H1 (cell line): ENCODE measurements at regions not wholly inside any gene's neighbourhood (a gene's known extent, or its start where the extent isn't known, plus 50 kb on each side); places are given as distances from the start of the nearest gene placed in this dataset.

ENCODE experiments used
- CTCF ChIA-PET: fragments of 300-600 bp; sonication (Branson Sonifier 250); formaldehyde crosslinking; loops from one replicate; lab custom pipeline; 2021; ENCODE audit not compliant: partially characterized antibody; lab: Charles Lee
- POLR2A ChIA-PET: fragments of 300-600 bp; sonication (Branson Sonifier 250); formaldehyde crosslinking; loops from one replicate; lab custom pipeline; 2021; ENCODE audit warnings: inconsistent platforms; ENCODE audit not compliant: partially characterized antibody; lab: Charles Lee
- DNase-seq, 2 experiments: peaks; one replicate each; pipeline versions ENCODE4 v3.0.0 to v3.0.0-alpha.2; 2010 to 2022; ENCODE audit warnings: low spot score in 2 of 2, low read depth in 1 of 2, mixed read lengths in 1 of 2
- FAIRE-seq: peaks from 2 replicates; lab custom pipeline; 2011; peaks lifted over from hg19 to GRCh38; lab: Jason Lieb, UNC
- H2AFZ ChIP-seq: 2 replicates; pipeline ENCODE4 v1.8.1; 2012; ENCODE audit warnings: low read length, inconsistent platforms
- H2AK5ac ChIP-seq: 2 replicates; pipeline ENCODE4 v1.6.1; 2013; ENCODE audit warnings: low read depth, low read length
- H2BK120ac ChIP-seq: replicated peaks from 2 replicates; pipeline ENCODE3; 2013; ENCODE audit warnings: low read depth, low read length, inconsistent platforms
- H2BK12ac ChIP-seq: 2 replicates; pipeline ENCODE4 v1.6.1; 2013; ENCODE audit warnings: low read depth, low read length
- H2BK15ac ChIP-seq: 2 replicates; pipeline ENCODE4 v1.6.1; 2013; ENCODE audit warnings: low read length
- H2BK20ac ChIP-seq: 2 replicates; pipeline ENCODE4 v1.6.1; 2013; ENCODE audit warnings: low read length
- H2BK5ac ChIP-seq: 2 replicates; pipeline ENCODE4 v1.6.1; 2013; ENCODE audit warnings: low read depth, low read length
- H3K14ac ChIP-seq: 2 replicates; pipeline ENCODE4 v1.6.1; 2013; ENCODE audit warnings: inconsistent platforms; ENCODE audit not compliant: insufficient read length
- H3K18ac ChIP-seq: 2 replicates; pipeline ENCODE4 v1.6.1; 2013; ENCODE audit warnings: low read length; ENCODE audit errors: extremely low read depth
- H3K23ac ChIP-seq: 2 replicates; pipeline ENCODE4 v1.6.1; 2013; ENCODE audit warnings: inconsistent platforms; ENCODE audit not compliant: insufficient read length
- H3K23me2 ChIP-seq: 2 replicates; pipeline ENCODE4 v1.6.1; 2013; ENCODE audit warnings: low read depth, low read length
- H3K27ac ChIP-seq: 2 replicates; pipeline ENCODE4 v1.6.1; 2011; ENCODE audit warnings: low read depth, low read length, inconsistent platforms
- H3K27me3 ChIP-seq, 4 experiments: replicated peaks in 1 of 4; 1 replicate in 1 of 4; 2 replicates in 3 of 4; pipeline versions ENCODE4 v1.6.1 to v1.8.1; 2011 to 2013; ENCODE audit warnings: low read length in 3 of 4, mild to moderate bottlenecking in 3 of 4, inconsistent platforms in 2 of 4, mixed read lengths in 2 of 4, moderate library complexity in 1 of 4; ENCODE audit not compliant: control insufficient read depth in 3 of 4, insufficient read depth in 3 of 4; ENCODE audit errors: extremely low read depth in 1 of 4
- H3K36me3 ChIP-seq, 4 experiments: 2 replicates each; pipeline versions ENCODE4 v1.6.1 to v1.8.1; 2011 to 2013; ENCODE audit warnings: mild to moderate bottlenecking in 4 of 4, low read length in 3 of 4, moderate library complexity in 2 of 4, control low read depth in 1 of 4, inconsistent platforms in 1 of 4; ENCODE audit not compliant: insufficient read depth in 4 of 4, control insufficient read depth in 2 of 4
- H3K4ac ChIP-seq: replicated peaks from 2 replicates; pipeline ENCODE3; 2013; ENCODE audit warnings: low read length, low read depth, mixed read lengths, inconsistent platforms; ENCODE audit not compliant: insufficient read length
- H3K4me1 ChIP-seq, 4 experiments: replicated peaks in 1 of 4; 1 replicate in 1 of 4; 2 replicates in 3 of 4; pipeline versions ENCODE4 v1.6.1 to v1.8.1; 2011 to 2013; ENCODE audit warnings: low read length in 3 of 4, inconsistent platforms in 2 of 4, mixed read lengths in 1 of 4; ENCODE audit not compliant: insufficient read depth in 4 of 4, control insufficient read depth in 3 of 4
- H3K4me2 ChIP-seq, 2 experiments: 2 replicates each; pipeline versions ENCODE4 v1.6.1 to v1.8.1; 2011 to 2013; ENCODE audit warnings: low read depth in 2 of 2, low read length in 2 of 2, control low read depth in 1 of 2, inconsistent platforms in 1 of 2, mild to moderate bottlenecking in 1 of 2; ENCODE audit not compliant: insufficient read depth in 1 of 2
- H3K4me3 ChIP-seq, 4 experiments: fragments of 200-600, 300-600 bp in 1 of 4; sonication (generic), shearing (Covaris generic), sonication (Bioruptor Twin) in 1 of 4; 2 replicates each; pipeline versions ENCODE4 v1.5.1 to v1.8.1; 2011 to 2016; ENCODE audit warnings: low read length in 4 of 4, low read depth in 3 of 4, control low read depth in 2 of 4, inconsistent platforms in 2 of 4, mild to moderate bottlenecking in 2 of 4, mixed read lengths in 1 of 4, moderate library complexity in 1 of 4; ENCODE audit not compliant: insufficient read depth in 2 of 4; ENCODE audit errors: extremely low read depth in 1 of 4
- H3K56ac ChIP-seq: replicated peaks from 2 replicates; pipeline ENCODE3; 2013; ENCODE audit warnings: low read depth, mild to moderate bottlenecking, mixed read lengths, low read length, inconsistent platforms; ENCODE audit not compliant: insufficient read length
- H3K79me1 ChIP-seq: 2 replicates; pipeline ENCODE4 v1.6.1; 2013; ENCODE audit warnings: low read depth, low read length, control low read depth
- H3K79me2 ChIP-seq, 2 experiments: 2 replicates each; pipeline versions ENCODE4 v1.6.1 to v1.8.1; 2012 to 2013; ENCODE audit warnings: low read length in 2 of 2, mild to moderate bottlenecking in 2 of 2, inconsistent platforms in 1 of 2; ENCODE audit not compliant: insufficient read depth in 2 of 2, control insufficient read depth in 1 of 2
- H3K9ac ChIP-seq, 4 experiments: replicated peaks in 1 of 4; 1 replicate in 1 of 4; 2 replicates in 3 of 4; pipeline versions ENCODE4 v1.6.1 to v1.8.1; 2011 to 2013; ENCODE audit warnings: low read depth in 3 of 4, low read length in 3 of 4, control low read depth in 2 of 4, mild to moderate bottlenecking in 2 of 4, moderate library complexity in 2 of 4, inconsistent platforms in 1 of 4; ENCODE audit errors: extremely low read depth in 1 of 4
- H3K9me3 ChIP-seq, 2 experiments: 2 replicates each; pipeline versions ENCODE4 v1.6.1 to v1.8.1; 2012 to 2013; ENCODE audit warnings: mild to moderate bottlenecking in 2 of 2, moderate library complexity in 2 of 2, control low read depth in 1 of 2, inconsistent platforms in 1 of 2, low read depth in 1 of 2, low read length in 1 of 2, mixed read lengths in 1 of 2; ENCODE audit not compliant: insufficient read depth in 2 of 2
- H4K20me1 ChIP-seq, 2 experiments: replicated peaks in 1 of 2; 2 replicates each; pipeline versions ENCODE3 to v1.8.1; 2011 to 2013; ENCODE audit warnings: inconsistent platforms in 2 of 2, low read length in 2 of 2, mild to moderate bottlenecking in 1 of 2; ENCODE audit not compliant: insufficient read depth in 2 of 2, control insufficient read depth in 1 of 2
- H4K5ac ChIP-seq: 2 replicates; pipeline ENCODE4 v1.6.1; 2013; ENCODE audit warnings: low read length, low read depth, mixed read lengths, inconsistent platforms; ENCODE audit not compliant: insufficient read length
- H4K8ac ChIP-seq: 2 replicates; pipeline ENCODE4 v1.8.0; 2013; ENCODE audit warnings: mild to moderate bottlenecking, moderate library complexity, low read length, inconsistent platforms; ENCODE audit not compliant: insufficient read depth; ENCODE audit errors: extremely low read depth
- H4K91ac ChIP-seq: replicated peaks from 2 replicates; pipeline ENCODE3; 2013; ENCODE audit warnings: low read length, mixed read lengths, inconsistent platforms; ENCODE audit not compliant: insufficient read length
- ASH2L ChIP-seq: fragments of 200-600, 300-600 bp; sonication (generic); IDR thresholded peaks from one replicate; pipeline ENCODE4 v1.7.1; 2017; ENCODE audit warnings: low read length
- CHD1 ChIP-seq: IDR thresholded peaks from 2 replicates; pipeline ENCODE4 v1.6.1; 2012; ENCODE audit warnings: low read depth, low read length, improper control_type of control experiment
- CHD2 ChIP-seq: IDR thresholded peaks from 2 replicates; pipeline ENCODE4 v1.6.1; 2012; ENCODE audit warnings: low read length, improper control_type of control experiment
- CTBP2 ChIP-seq: IDR thresholded peaks from 2 replicates; pipeline ENCODE4 v1.7.0; 2011; ENCODE audit warnings: borderline replicate concordance, mild to moderate bottlenecking, moderate library complexity, mixed read lengths, low read length; ENCODE audit not compliant: insufficient read depth, insufficient read length
- FOSL1 ChIP-seq: IDR thresholded peaks from 2 replicates; pipeline ENCODE4 v1.6.1; 2011; ENCODE audit warnings: mild to moderate bottlenecking, low read depth, low read length, moderate library complexity; ENCODE audit not compliant: insufficient read depth
- KDM4A ChIP-seq: IDR thresholded peaks from one replicate; pipeline ENCODE4 v1.7.1; 2012; ENCODE audit warnings: low read depth, mild to moderate bottlenecking, moderate library complexity, low read length, inconsistent platforms; ENCODE audit not compliant: severe bottlenecking
- PHF8 ChIP-seq: fragments of 200-600 bp; sonication (generic); conservative IDR thresholded peaks from 2 replicates; pipeline ENCODE4 v1.7.1; 2012; ENCODE audit warnings: low read depth, mild to moderate bottlenecking, inconsistent platforms, low read length, moderate library complexity
- RXRA ChIP-seq: IDR thresholded peaks from 2 replicates; pipeline ENCODE4 v1.6.1; 2011; ENCODE audit warnings: low read depth, mild to moderate bottlenecking, low read length, moderate library complexity; ENCODE audit not compliant: insufficient read depth
- SP2 ChIP-seq: IDR thresholded peaks from 2 replicates; pipeline ENCODE4 v1.6.1; 2012; ENCODE audit warnings: mild to moderate bottlenecking, low read length, inconsistent platforms
- WGBS, 2 experiments: shearing (Covaris generic) in 1 of 2; methylation state at CpG; one replicate each; pipeline versions ENCODE4 v1.1.6 to v1.1.7; 2013 to 2015; ENCODE audit warnings: low lambda C conversion rate in 2 of 2, mixed read lengths in 2 of 2, inconsistent platforms in 1 of 2, low coverage in 1 of 2, missing lambda C conversion rate in 1 of 2; ENCODE audit not compliant: insufficient replicate concordance in 2 of 2, insufficient coverage in 1 of 2, insufficient read length in 1 of 2; ENCODE audit errors: extremely low coverage in 1 of 2, missing lambda C conversion rate in 1 of 2; 5-methylcytosine and 5-hydroxymethylcytosine counted together
- TF ChIP-seq, protein P1 (sequence below): IDR thresholded peaks from 2 replicates; pipeline ENCODE4 v1.6.1; 2011; ENCODE audit warnings: low read length, improper control_type of control experiment
- TF ChIP-seq, protein P2 (sequence below): IDR thresholded peaks from 2 replicates; pipeline ENCODE4 v1.6.1; 2011; ENCODE audit warnings: low read depth, mild to moderate bottlenecking, low read length; ENCODE audit not compliant: insufficient read depth

DNA sequence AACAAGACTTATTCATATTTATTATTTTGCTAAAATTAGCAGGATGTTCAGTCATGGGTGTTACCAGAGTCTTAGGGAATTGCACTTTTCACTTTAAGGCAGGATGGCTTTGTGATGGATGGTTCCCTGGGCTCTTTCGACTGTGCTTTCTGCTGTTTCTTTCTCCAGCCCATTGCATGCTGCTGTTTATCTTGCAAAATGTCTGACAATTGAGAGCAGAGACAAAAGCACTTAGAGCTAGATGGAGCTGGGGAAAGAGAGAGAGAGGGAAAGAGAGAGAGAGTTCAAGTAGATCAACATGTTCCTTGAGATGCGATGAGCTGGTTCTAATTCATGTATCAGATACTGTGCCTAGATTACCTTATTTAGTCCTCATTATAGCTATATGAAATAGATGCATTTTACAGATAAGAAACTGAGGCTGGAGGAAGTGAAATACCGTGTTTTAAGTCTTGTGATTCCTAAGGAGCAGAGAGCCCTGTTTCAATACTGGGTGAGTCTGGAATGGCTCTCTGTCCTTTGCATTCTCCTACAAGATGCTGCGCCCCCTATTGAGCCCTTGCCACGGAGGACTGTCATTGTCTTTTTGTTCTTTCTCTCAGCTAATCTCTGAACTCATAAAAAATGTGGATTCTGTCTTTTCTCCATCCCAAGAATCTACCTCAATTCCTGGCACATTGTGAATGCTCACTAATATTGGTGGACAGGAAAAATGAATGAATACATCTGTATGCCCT is 227.9 kb downstream of the ALG10B start:
- Histone ChIP-seq H2BK5ac (no peak overlapping the region), H3K9me3 (no peaks in the 10 kb centered on the region), H4K20me1 (no peaks in the 10 kb centered on the region), H3K4ac (no peak overlapping the region), H4K91ac (no peak overlapping the region), H3K23ac (no peak overlapping the region), H3K36me3 (no peaks in the 10 kb centered on the region), H3K18ac (no peak overlapping the region), H3K4me2 (peak overlapping the region; percentile 13 to 51; a peak in 3 of 4 replicates), H2BK20ac (no peak overlapping the region), H3K27ac (peak overlapping the region; percentile 38; the same call in 1 of the 2 replicates), H2BK15ac (no peak overlapping the region), H3K56ac (no peak overlapping the region), H3K27me3 (no peaks in the 10 kb centered on the region), H3K9ac (no peak overlapping the region), H3K79me2 (no peaks in the 10 kb centered on the region), H3K79me1 (no peaks in the 10 kb centered on the region), H2AFZ (peak overlapping the region; percentile 99), H2BK120ac (peak overlapping the region; percentile 51), H2BK12ac (no peak overlapping the region), H3K4me1 (peaks cover 3 to 17% (median 6%) of the 10 kb centered on the region in 4 experiments; a peak in 5 of 7 replicates), H4K8ac (no peak overlapping the region), H2AK5ac (no peak overlapping the region), H3K14ac (no peak overlapping the region), H4K5ac (peak overlapping the region; percentile 24), H3K23me2 (no peaks in the 10 kb centered on the region; the same call in 1 of the 2 replicates), H3K4me3 (peak overlapping the region in 1 of 4 experiments; percentile 15; a peak in 1 of 8 replicates)
- DNase-seq (peak in 1 of 2 experiments; percentile 58), FAIRE-seq (peak; percentile 52)
- 45% methylated on average over 5 of the region's 5 CpGs; no CpG with 5 or more reads in 1 of the 2 experiments for WGBS, 2 experiments
- ChIA-PET CTCF (interaction anchor here (0.6 to 2.8 kb wide), 20 partner anchors 10 to 974 kb away, joined by 3 to 18 read pairs (median 3); partner anchors contain the start of gene CPNE8), POLR2A (no interaction called here)
- TF ChIP-seq KDM4A: no peak
- no peak for TF ChIP-seq RXRA
- peak; percentile 47 for TF ChIP-seq ASH2L
- TF ChIP-seq CTBP2: no peak
- TF ChIP-seq FOSL1: no peak
- TF ChIP-seq, protein P1, sequence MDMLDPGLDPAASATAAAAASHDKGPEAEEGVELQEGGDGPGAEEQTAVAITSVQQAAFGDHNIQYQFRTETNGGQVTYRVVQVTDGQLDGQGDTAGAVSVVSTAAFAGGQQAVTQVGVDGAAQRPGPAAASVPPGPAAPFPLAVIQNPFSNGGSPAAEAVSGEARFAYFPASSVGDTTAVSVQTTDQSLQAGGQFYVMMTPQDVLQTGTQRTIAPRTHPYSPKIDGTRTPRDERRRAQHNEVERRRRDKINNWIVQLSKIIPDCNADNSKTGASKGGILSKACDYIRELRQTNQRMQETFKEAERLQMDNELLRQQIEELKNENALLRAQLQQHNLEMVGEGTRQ: no peak
- no peak for TF ChIP-seq CHD2
- no peak for TF ChIP-seq PHF8
- TF ChIP-seq CHD1: no peak
- no peak for TF ChIP-seq SP2
- TF ChIP-seq, protein P2, sequence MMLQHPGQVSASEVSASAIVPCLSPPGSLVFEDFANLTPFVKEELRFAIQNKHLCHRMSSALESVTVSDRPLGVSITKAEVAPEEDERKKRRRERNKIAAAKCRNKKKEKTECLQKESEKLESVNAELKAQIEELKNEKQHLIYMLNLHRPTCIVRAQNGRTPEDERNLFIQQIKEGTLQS: no peak
